ENCODE measurements at regions not wholly inside any gene's neighbourhood (a gene's known extent, or its start where the extent isn't known, plus 50 kb on each side); places are given as distances from the start of the nearest gene placed in this dataset.

- H3K4me1 ChIP-seq: no peaks in the 10 kb centered on the region
- H3K36me3 ChIP-seq: no peaks in the 10 kb centered on the region
- H3K9me3 ChIP-seq: no peaks in the 10 kb centered on the region
- no peak for DNase-seq (ENCODE audit: low spot score in 2 of 2)
- H3K27ac ChIP-seq: no peak overlapping the region
- no peaks in the 10 kb centered on the region for H3K27me3 ChIP-seq
- TF ChIP-seq POLR2A (IDR thresholded peaks at IDR 0.05) (no peak), CTCF (IDR thresholded peaks at IDR 0.05) (no peak), EP300 (IDR thresholded peaks at IDR 0.05) (no peak), POLR2AphosphoS5 (IDR thresholded peaks at IDR 0.05) (no peak)
- 38% methylated on average over 1 of the region's 1 CpG for WGBS
- no peak overlapping the region for H3K4me3 ChIP-seq
Measured at GRCh38 chr1:194959795-194960194, 1648.4 kb downstream of the KCNT2 start.

GRCh38 chr1:194952171-194952570, 1656.1 kb downstream of the KCNT2 start:
- DNase-seq (ENCODE audit: low spot score in 2 of 2): no peak
- Histone ChIP-seq H3K9me3 (no peaks in the 10 kb centered on the region), H3K36me3 (no peaks in the 10 kb centered on the region), H3K27me3 (no peaks in the 10 kb centered on the region), H3K4me1 (no peaks in the 10 kb centered on the region), H3K4me3 (no peak overlapping the region), H3K27ac (no peak overlapping the region)
- no peak for TF ChIP-seq POLR2A (IDR thresholded peaks at IDR 0.05)
- TF ChIP-seq POLR2AphosphoS5 (IDR thresholded peaks at IDR 0.05): no peak
- no peak for TF ChIP-seq EP300 (IDR thresholded peaks at IDR 0.05)
- no peak for TF ChIP-seq CTCF (IDR thresholded peaks at IDR 0.05)
- 60% methylated on average over 6 of the region's 6 CpGs for WGBS

- Histone ChIP-seq H3K27ac (no peak overlapping the region), H3K36me3 (no peaks in the 10 kb centered on the region), H3K4me1 (no peaks in the 10 kb centered on the region), H3K4me3 (no peak overlapping the region), H3K27me3 (no peaks in the 10 kb centered on the region), H3K9me3 (no peaks in the 10 kb centered on the region)
- TF ChIP-seq POLR2AphosphoS5 (IDR thresholded peaks at IDR 0.05): no peak
- TF ChIP-seq EP300 (IDR thresholded peaks at IDR 0.05): no peak
- no peak for TF ChIP-seq CTCF (IDR thresholded peaks at IDR 0.05)
- TF ChIP-seq POLR2A (IDR thresholded peaks at IDR 0.05): no peak
- DNase-seq (ENCODE audit: low spot score in 2 of 2): no peak
- 88% methylated on average over 1 of the region's 1 CpG for WGBS
Measured at GRCh38 chr1:194950584-194950983, 1657.7 kb downstream of the KCNT2 start.

- H3K27ac ChIP-seq: no peak overlapping the region
- WGBS: 57% methylated on average over 2 of the region's 2 CpGs
- H3K4me1 ChIP-seq: no peaks in the 10 kb centered on the region
- TF ChIP-seq POLR2A (IDR thresholded peaks at IDR 0.05) (no peak), EP300 (IDR thresholded peaks at IDR 0.05) (no peak), CTCF (IDR thresholded peaks at IDR 0.05) (no peak), POLR2AphosphoS5 (IDR thresholded peaks at IDR 0.05) (no peak)
- H3K36me3 ChIP-seq: no peaks in the 10 kb centered on the region
- H3K9me3 ChIP-seq: no peaks in the 10 kb centered on the region
- no peak overlapping the region for H3K4me3 ChIP-seq
- no peak for DNase-seq (ENCODE audit: low spot score in 2 of 2)
- no peaks in the 10 kb centered on the region for H3K27me3 ChIP-seq
Measured at GRCh38 chr1:194940336-194941030, 1667.8 kb downstream of the KCNT2 start.

- no peak overlapping the region for H3K27ac ChIP-seq
- no peaks in the 10 kb centered on the region for H3K9me3 ChIP-seq
- DNase-seq (ENCODE audit: low spot score in 2 of 2): no peak
- no peak overlapping the region for H3K4me3 ChIP-seq
- H3K36me3 ChIP-seq: no peaks in the 10 kb centered on the region
- WGBS: 89% methylated on average over 2 of the region's 3 CpGs
- no peak for TF ChIP-seq CTCF (IDR thresholded peaks at IDR 0.05)
- no peak for TF ChIP-seq POLR2AphosphoS5 (IDR thresholded peaks at IDR 0.05)
- TF ChIP-seq POLR2A (IDR thresholded peaks at IDR 0.05): no peak
- no peak for TF ChIP-seq EP300 (IDR thresholded peaks at IDR 0.05)
- H3K27me3 ChIP-seq: no peaks in the 10 kb centered on the region
- H3K4me1 ChIP-seq: no peaks in the 10 kb centered on the region
Measured at GRCh38 chr1:194935864-194936263, 1672.4 kb downstream of the KCNT2 start.
